Thyroid gland (tissue), 4 donors: ENCODE measurements at regions not wholly inside any gene's neighbourhood (a gene's known extent, or its start where the extent isn't known, plus 50 kb on each side); places are given as distances from the start of the nearest gene placed in this dataset.

Source experiments
- CTCF ChIP-seq, 6 experiments: fragments of 200-600 bp in 3 of 6; fragments of 450-650 bp in 3 of 6; sonication (generic) in 3 of 6; IDR thresholded peaks; one replicate each; pipeline ENCODE4 v1.5.1; 2016 to 2019; ENCODE audit warnings: antibody characterized with exemption in 6 of 6, mild to moderate bottlenecking in 2 of 6, inconsistent platforms in 1 of 6, moderate library complexity in 1 of 6
- POLR2A ChIP-seq, 2 donors: fragments of 450-650 bp; IDR thresholded peaks; one replicate each; pipeline ENCODE4 v1.6.1; 2017; ENCODE audit warnings: antibody characterized with exemption in 2 of 2, mild to moderate bottlenecking in 2 of 2, moderate library complexity in 1 of 2

GRCh38 chr10:108562105-108562504 lies 1361.2 kb downstream of the XPNPEP1 start:
- TF ChIP-seq CTCF (IDR thresholded peaks at IDR 0.05) (no peak), POLR2A (IDR thresholded peaks at IDR 0.05) (no peak)
